Nephron (organoid): ENCODE measurements at regions not wholly inside any gene's neighbourhood (a gene's known extent, or its start where the extent isn't known, plus 50 kb on each side); places are given as distances from the start of the nearest gene placed in this dataset.
"Not testable (repeated sequence)": the region's sequence is repeated elsewhere in the genome, so short reads cannot be mapped to it uniquely, and the experiment has no call there.

Source experiments
- H3K27ac Mint-ChIP-seq, 3 experiments: 2 replicates each; pipeline ENCODE4 v1.8.0; 2020; ENCODE audit warnings: mixed read lengths in 3 of 3, mild to moderate bottlenecking in 2 of 3, moderate library complexity in 1 of 3
- H3K27me3 Mint-ChIP-seq: 2 replicates; pipeline ENCODE4 v1.8.0; 2021; ENCODE audit warnings: low read depth, mild to moderate bottlenecking, moderate library complexity, mixed read lengths
- H3K36me3 Mint-ChIP-seq: 2 replicates; pipeline ENCODE4 v1.8.0; 2020; ENCODE audit warnings: low read depth, mixed read lengths
- H3K4me1 Mint-ChIP-seq: 2 replicates; pipeline ENCODE4 v1.8.0; 2020; ENCODE audit warnings: mixed read lengths
- H3K4me3 Mint-ChIP-seq, 3 experiments: 2 replicates each; pipeline ENCODE4 v1.8.0; 2020; ENCODE audit warnings: mild to moderate bottlenecking in 3 of 3, mixed read lengths in 3 of 3, moderate library complexity in 2 of 3
- H3K9me3 Mint-ChIP-seq: 2 replicates; pipeline ENCODE4 v1.8.0; 2020; ENCODE audit warnings: mixed read lengths
- CTCF ChIP-seq, 3 experiments: fragments of 200-600 bp; sonication (generic); IDR thresholded peaks; one replicate each; pipeline ENCODE4 v1.5.0; 2021; ENCODE audit warnings: antibody characterized with exemption in 3 of 3; ENCODE audit not compliant: unreplicated experiment in 3 of 3

GRCh38 chrX:51148848-51149247, 183.8 kb upstream of the NUDT10 start:
- Mint-ChIP-seq H3K36me3 (no peaks in the 10 kb centered on the region), H3K9me3 (no peaks in the 10 kb centered on the region), H3K27me3 (no peaks in the 10 kb centered on the region), H3K4me1 (no peaks in the 10 kb centered on the region), H3K4me3 (no peak overlapping the region), H3K27ac (no peak overlapping the region)
- peak; percentile 33 to 46 (median 36) for TF ChIP-seq CTCF (IDR thresholded peaks at IDR 0.05; ENCODE audit: unreplicated experiment in 3 of 3)

GRCh38 chrX:51151734-51152133, 180.9 kb upstream of the NUDT10 start:
- Mint-ChIP-seq H3K36me3 (no peaks in the 10 kb centered on the region), H3K4me3 (no peak overlapping the region), H3K4me1 (no peaks in the 10 kb centered on the region), H3K27ac (no peak overlapping the region), H3K27me3 (no peaks in the 10 kb centered on the region), H3K9me3 (no peaks in the 10 kb centered on the region)
- no peak for TF ChIP-seq CTCF (IDR thresholded peaks at IDR 0.05; ENCODE audit: unreplicated experiment in 3 of 3)

- Mint-ChIP-seq H3K27me3 (no peaks in the 10 kb centered on the region), H3K27ac (no peak overlapping the region), H3K36me3 (no peaks in the 10 kb centered on the region), H3K4me1 (no peaks in the 10 kb centered on the region), H3K9me3 (no peaks in the 10 kb centered on the region), H3K4me3 (no peak overlapping the region)
- TF ChIP-seq CTCF (IDR thresholded peaks at IDR 0.05; ENCODE audit: unreplicated experiment in 3 of 3), result no peak
Measured at GRCh38 chrX:51155157-51155556, 177.5 kb upstream of the NUDT10 start.

GRCh38 chrX:51155566-51155965, 177.1 kb upstream of the NUDT10 start:
- Mint-ChIP-seq H3K27me3 (no peaks in the 10 kb centered on the region), H3K36me3 (no peaks in the 10 kb centered on the region), H3K4me1 (no peaks in the 10 kb centered on the region), H3K4me3 (no peak overlapping the region), H3K9me3 (no peaks in the 10 kb centered on the region), H3K27ac (no peak overlapping the region)
- no peak for TF ChIP-seq CTCF (IDR thresholded peaks at IDR 0.05; ENCODE audit: unreplicated experiment in 3 of 3)

- H3K27me3 Mint-ChIP-seq, result no peaks in the 10 kb centered on the region
- TF ChIP-seq CTCF (IDR thresholded peaks at IDR 0.05; ENCODE audit: unreplicated experiment in 3 of 3), result no peak
- no peak overlapping the region for H3K4me3 Mint-ChIP-seq
- no peak overlapping the region for H3K27ac Mint-ChIP-seq
- no peaks in the 10 kb centered on the region for H3K36me3 Mint-ChIP-seq
- H3K4me1 Mint-ChIP-seq, result no peaks in the 10 kb centered on the region
- H3K9me3 Mint-ChIP-seq, result no peaks in the 10 kb centered on the region
Measured at GRCh38 chrX:51158231-51158630, 174.4 kb upstream of the NUDT10 start.

- not testable (repeated sequence) for H3K4me3 Mint-ChIP-seq, H3K9me3 Mint-ChIP-seq, H3K27me3 Mint-ChIP-seq, H3K4me1 Mint-ChIP-seq, H3K36me3 Mint-ChIP-seq, H3K27ac Mint-ChIP-seq
Measured at GRCh38 chrX:51159378-51159777, 173.2 kb upstream of the NUDT10 start.

- no peak overlapping the region for H3K27ac Mint-ChIP-seq
- no peaks in the 10 kb centered on the region for H3K36me3 Mint-ChIP-seq
- no peaks in the 10 kb centered on the region for H3K4me1 Mint-ChIP-seq
- no peaks in the 10 kb centered on the region for H3K9me3 Mint-ChIP-seq
- H3K27me3 Mint-ChIP-seq, result no peaks in the 10 kb centered on the region
- TF ChIP-seq CTCF (IDR thresholded peaks at IDR 0.05; ENCODE audit: unreplicated experiment in 3 of 3), result no peak
- no peak overlapping the region for H3K4me3 Mint-ChIP-seq
Measured at GRCh38 chrX:51163730-51164129, 168.9 kb upstream of the NUDT10 start.

GRCh38 chrX:51178356-51178900, 154.2 kb upstream of the NUDT10 start:
- H3K27ac Mint-ChIP-seq, result peak overlapping the region; percentile 9 to 77 (median 10)
- not testable (repeated sequence) for H3K36me3 Mint-ChIP-seq, H3K9me3 Mint-ChIP-seq, H3K4me1 Mint-ChIP-seq, H3K27me3 Mint-ChIP-seq, H3K4me3 Mint-ChIP-seq

GRCh38 chrX:51179805-51180204, 152.8 kb upstream of the NUDT10 start:
- not testable (repeated sequence) for H3K9me3 Mint-ChIP-seq, H3K36me3 Mint-ChIP-seq, H3K27me3 Mint-ChIP-seq, H3K4me3 Mint-ChIP-seq, H3K27ac Mint-ChIP-seq, H3K4me1 Mint-ChIP-seq
